ENCODE measurements at regions not wholly inside any gene's neighbourhood (a gene's known extent, or its start where the extent isn't known, plus 50 kb on each side); places are given as distances from the start of the nearest gene placed in this dataset.

- Mint-ChIP-seq H3K4me1 (no peaks in the 10 kb centered on the region), H3K27me3 (ENCODE audit: insufficient read depth) (no peaks in the 10 kb centered on the region), H3K4me3 (no peak overlapping the region), H3K36me3 (ENCODE audit: low read depth) (no peaks in the 10 kb centered on the region), H3K27ac (no peak overlapping the region), H3K9me3 (no peaks in the 10 kb centered on the region)
- Histone ChIP-seq H3K27me3 (ENCODE audit: control insufficient read depth, insufficient read depth, low read length, poor library complexity, severe bottlenecking) (no peaks in the 10 kb centered on the region), H3K27ac (ENCODE audit: low read depth, low read length) (no peak overlapping the region), H3K9me3 (ENCODE audit: control insufficient read depth, low read length) (no peaks in the 10 kb centered on the region), H3K4me3 (ENCODE audit: low read length) (no peak overlapping the region), H3K9ac (ENCODE audit: extremely low read depth, low read length, poor library complexity, severe bottlenecking) (no peak overlapping the region), H3K4me1 (ENCODE audit: control insufficient read depth, insufficient read depth, low read length) (no peaks in the 10 kb centered on the region), H3K36me3 (ENCODE audit: control insufficient read depth, insufficient read depth, low read length) (no peaks in the 10 kb centered on the region)
- TF ChIP-seq CTCF (conservative IDR thresholded peaks at IDR 0.05): no peak
- no peak for DNase-seq
Measured at GRCh38 chr14:29232711-29233110, 466.1 kb downstream of the FOXG1 start.

- H3K4me3 ChIP-seq (ENCODE audit: low read length): no peak overlapping the region
- H3K9me3 Mint-ChIP-seq: no peaks in the 10 kb centered on the region
- H3K4me1 ChIP-seq (ENCODE audit: control insufficient read depth, insufficient read depth, low read length): no peaks in the 10 kb centered on the region
- no peaks in the 10 kb centered on the region for H3K27me3 ChIP-seq (ENCODE audit: control insufficient read depth, insufficient read depth, low read length, poor library complexity, severe bottlenecking)
- H3K4me1 Mint-ChIP-seq: no peaks in the 10 kb centered on the region
- H3K27me3 Mint-ChIP-seq (ENCODE audit: insufficient read depth): no peaks in the 10 kb centered on the region
- H3K36me3 ChIP-seq (ENCODE audit: control insufficient read depth, insufficient read depth, low read length): no peaks in the 10 kb centered on the region
- no peak overlapping the region for H3K4me3 Mint-ChIP-seq
- 62 to 81% methylated on average over 2 to 4 of the region's 4 CpGs for WGBS, 2 experiments (ENCODE audit: insufficient coverage in 1 of 2, insufficient read length in 1 of 2)
- H3K27ac ChIP-seq (ENCODE audit: low read depth, low read length): no peak overlapping the region
- H3K36me3 Mint-ChIP-seq (ENCODE audit: low read depth): no peaks in the 10 kb centered on the region
- no peak for TF ChIP-seq CTCF (conservative IDR thresholded peaks at IDR 0.05)
- no peak for DNase-seq
- no peaks in the 10 kb centered on the region for H3K9me3 ChIP-seq (ENCODE audit: control insufficient read depth, low read length)
- no peak overlapping the region for H3K9ac ChIP-seq (ENCODE audit: extremely low read depth, low read length, poor library complexity, severe bottlenecking)
- H3K27ac Mint-ChIP-seq: no peak overlapping the region
Measured at GRCh38 chr14:29233188-29233587, 466.6 kb downstream of the FOXG1 start.

- Histone ChIP-seq H3K36me3 (ENCODE audit: control insufficient read depth, insufficient read depth, low read length) (no peaks in the 10 kb centered on the region), H3K4me3 (ENCODE audit: low read length) (no peak overlapping the region), H3K9me3 (ENCODE audit: control insufficient read depth, low read length) (no peaks in the 10 kb centered on the region), H3K27ac (ENCODE audit: low read depth, low read length) (no peak overlapping the region), H3K4me1 (ENCODE audit: control insufficient read depth, insufficient read depth, low read length) (no peaks in the 10 kb centered on the region), H3K9ac (ENCODE audit: extremely low read depth, low read length, poor library complexity, severe bottlenecking) (no peak overlapping the region), H3K27me3 (ENCODE audit: control insufficient read depth, insufficient read depth, low read length, poor library complexity, severe bottlenecking) (no peaks in the 10 kb centered on the region)
- Mint-ChIP-seq H3K27ac (no peak overlapping the region), H3K4me1 (no peaks in the 10 kb centered on the region), H3K36me3 (ENCODE audit: low read depth) (no peaks in the 10 kb centered on the region), H3K4me3 (no peak overlapping the region), H3K27me3 (ENCODE audit: insufficient read depth) (no peaks in the 10 kb centered on the region), H3K9me3 (no peaks in the 10 kb centered on the region)
- TF ChIP-seq CTCF (conservative IDR thresholded peaks at IDR 0.05): no peak
- DNase-seq: no peak
- WGBS, 2 experiments (ENCODE audit: insufficient coverage in 1 of 2, insufficient read length in 1 of 2): 69% methylated on average over 1 of the region's 1 CpG; no CpG with 5 or more reads in 1 of the 2 experiments
Measured at GRCh38 chr14:29235991-29236390, 469.4 kb downstream of the FOXG1 start.
